ENCODE measurements at regions not wholly inside any gene's neighbourhood (a gene's known extent, or its start where the extent isn't known, plus 50 kb on each side); places are given as distances from the start of the nearest gene placed in this dataset.

GRCh38 chr18:51603551-51603950 lies 406.1 kb upstream of the MEX3C start:
- BruUV-seq (replicated peaks), result no TSS peak

GRCh38 chr18:51610481-51610880 lies 413.0 kb upstream of the MEX3C start:
- H3K4me3 ChIP-seq (ENCODE audit: low read length), result no peak overlapping the region
- H3K9me2 ChIP-seq (replicated peaks; ENCODE audit: low read length), result no peaks in the 10 kb centered on the region
- H3K9me3 ChIP-seq (ENCODE audit: low read length), result no peaks in the 10 kb centered on the region
- DNase-seq (no peak), ATAC-seq (no peak)
- intact Hi-C loops (cut with micrococcal nuclease), result no loop called here
- ChIA-PET POLR2A (ENCODE audit: unreplicated experiment) (no interaction called here), CTCF (no interaction called here)
- no peak overlapping the region for H2AFZ ChIP-seq (ENCODE audit: low read length)
- no peaks in the 10 kb centered on the region for H3K27me3 ChIP-seq (ENCODE audit: low read length)
- no peak for TF ChIP-seq CTCF (conservative IDR thresholded peaks at IDR 0.05; ENCODE audit: low read depth, low read length)
- no peak for TF ChIP-seq EZH2phosphoT487 (IDR thresholded peaks at IDR 0.05; ENCODE audit: borderline replicate concordance, low read length)
- TF ChIP-seq EZH2 (IDR thresholded peaks at IDR 0.05; ENCODE audit: low read length, unreplicated experiment), result no peak
- no peaks in the 10 kb centered on the region for H3F3A ChIP-seq (ENCODE audit: low read length, unreplicated experiment)
- H3K27ac ChIP-seq (ENCODE audit: low read length), result no peak overlapping the region
- H4K20me1 ChIP-seq (ENCODE audit: low read length), result no peaks in the 10 kb centered on the region
- BruUV-seq (replicated peaks), result no TSS peak
- H3K79me2 ChIP-seq (ENCODE audit: low read length), result no peaks in the 10 kb centered on the region
- peaks cover 7% of the 10 kb centered on the region; the same call in 1 of the 2 replicates for H3K4me1 ChIP-seq (ENCODE audit: insufficient read depth, low read length)
- no peaks in the 10 kb centered on the region for H3K36me3 ChIP-seq (ENCODE audit: low read depth, low read length)
- no peak overlapping the region for H3K9ac ChIP-seq (ENCODE audit: low read length)
- H3K4me2 ChIP-seq (ENCODE audit: low read length), result no peak overlapping the region

More at GRCh38 chr18:51603551-51603950, 406.1 kb upstream of the MEX3C start:
- Histone ChIP-seq H3K4me1 (ENCODE audit: insufficient read depth, low read length) (no peaks in the 10 kb centered on the region), H3K4me2 (ENCODE audit: low read length) (no peak overlapping the region), H3K9ac (ENCODE audit: low read length) (no peak overlapping the region), H4K20me1 (ENCODE audit: low read length) (no peaks in the 10 kb centered on the region), H3K27ac (ENCODE audit: low read length) (no peak overlapping the region), H2AFZ (ENCODE audit: low read length) (no peak overlapping the region), H3K79me2 (ENCODE audit: low read length) (no peaks in the 10 kb centered on the region), H3K27me3 (ENCODE audit: low read length) (no peaks in the 10 kb centered on the region), H3K4me3 (ENCODE audit: low read length) (no peak overlapping the region), H3F3A (ENCODE audit: low read length, unreplicated experiment) (no peaks in the 10 kb centered on the region), H3K9me3 (ENCODE audit: low read length) (no peaks in the 10 kb centered on the region), H3K9me2 (replicated peaks; ENCODE audit: low read length) (no peaks in the 10 kb centered on the region), H3K36me3 (ENCODE audit: low read depth, low read length) (no peaks in the 10 kb centered on the region)
- TF ChIP-seq EZH2 (IDR thresholded peaks at IDR 0.05; ENCODE audit: low read length, unreplicated experiment), result no peak
- TF ChIP-seq CTCF (conservative IDR thresholded peaks at IDR 0.05; ENCODE audit: low read depth, low read length), result no peak
- no peak for TF ChIP-seq EZH2phosphoT487 (IDR thresholded peaks at IDR 0.05; ENCODE audit: borderline replicate concordance, low read length)
- POLR2A ChIA-PET (ENCODE audit: unreplicated experiment), result no interaction called here
- no peak for ATAC-seq
- intact Hi-C loops (cut with micrococcal nuclease), result no loop called here
- no peak for DNase-seq
- CTCF ChIA-PET, result no interaction called here

GRCh38 chr18:51611326-51611725 lies 413.8 kb upstream of the MEX3C start:
- no peak for ATAC-seq
- H3F3A ChIP-seq (ENCODE audit: low read length, unreplicated experiment), result no peaks in the 10 kb centered on the region
- H3K9me2 ChIP-seq (replicated peaks; ENCODE audit: low read length), result no peaks in the 10 kb centered on the region
- no peak overlapping the region for H3K9ac ChIP-seq (ENCODE audit: low read length)
- H3K4me1 ChIP-seq (ENCODE audit: insufficient read depth, low read length), result peaks cover 7% of the 10 kb centered on the region; the same call in 1 of the 2 replicates
- ChIA-PET POLR2A (ENCODE audit: unreplicated experiment) (no interaction called here), CTCF (no interaction called here)
- H3K79me2 ChIP-seq (ENCODE audit: low read length), result no peaks in the 10 kb centered on the region
- no peak overlapping the region for H3K4me3 ChIP-seq (ENCODE audit: low read length)
- H2AFZ ChIP-seq (ENCODE audit: low read length), result no peak overlapping the region
- H4K20me1 ChIP-seq (ENCODE audit: low read length), result no peaks in the 10 kb centered on the region
- TF ChIP-seq CTCF (conservative IDR thresholded peaks at IDR 0.05; ENCODE audit: low read depth, low read length), result no peak
- no peak for TF ChIP-seq EZH2phosphoT487 (IDR thresholded peaks at IDR 0.05; ENCODE audit: borderline replicate concordance, low read length)
- H3K27me3 ChIP-seq (ENCODE audit: low read length), result no peaks in the 10 kb centered on the region
- no peak for DNase-seq
- no peak overlapping the region for H3K4me2 ChIP-seq (ENCODE audit: low read length)
- intact Hi-C loops (cut with micrococcal nuclease), result no loop called here
- H3K9me3 ChIP-seq (ENCODE audit: low read length), result no peaks in the 10 kb centered on the region
- no TSS peak for BruUV-seq (replicated peaks)
- H3K27ac ChIP-seq (ENCODE audit: low read length), result no peak overlapping the region
- H3K36me3 ChIP-seq (ENCODE audit: low read depth, low read length), result no peaks in the 10 kb centered on the region
